ENCODE measurements at regions not wholly inside any gene's neighbourhood (a gene's known extent, or its start where the extent isn't known, plus 50 kb on each side); places are given as distances from the start of the nearest gene placed in this dataset.
"Not testable (repeated sequence)": the region's sequence is repeated elsewhere in the genome, so short reads cannot be mapped to it uniquely, and the experiment has no call there.

DNA sequence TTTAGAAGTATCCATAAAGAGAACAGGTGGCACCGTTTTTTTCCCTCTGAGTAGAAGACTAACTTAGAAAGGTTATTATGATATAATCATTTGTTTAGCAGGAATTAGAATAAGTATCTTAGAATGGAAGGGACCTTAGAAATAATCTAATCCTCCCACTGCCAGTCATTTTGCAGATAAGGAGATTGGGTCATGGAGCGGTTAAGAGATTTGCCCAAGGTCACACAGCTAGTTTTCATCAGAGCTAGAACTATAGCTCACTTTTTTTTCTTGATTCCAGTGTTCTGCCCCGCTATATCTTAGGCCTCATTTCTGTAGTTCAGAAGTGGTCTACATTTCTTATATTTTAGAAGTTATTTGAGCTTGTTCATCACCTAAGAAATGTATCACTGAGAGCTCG is 139.6 kb downstream of the PRL start:
- DNase-seq (ENCODE audit: low spot score), result no peak
- TF ChIP-seq, protein P1, sequence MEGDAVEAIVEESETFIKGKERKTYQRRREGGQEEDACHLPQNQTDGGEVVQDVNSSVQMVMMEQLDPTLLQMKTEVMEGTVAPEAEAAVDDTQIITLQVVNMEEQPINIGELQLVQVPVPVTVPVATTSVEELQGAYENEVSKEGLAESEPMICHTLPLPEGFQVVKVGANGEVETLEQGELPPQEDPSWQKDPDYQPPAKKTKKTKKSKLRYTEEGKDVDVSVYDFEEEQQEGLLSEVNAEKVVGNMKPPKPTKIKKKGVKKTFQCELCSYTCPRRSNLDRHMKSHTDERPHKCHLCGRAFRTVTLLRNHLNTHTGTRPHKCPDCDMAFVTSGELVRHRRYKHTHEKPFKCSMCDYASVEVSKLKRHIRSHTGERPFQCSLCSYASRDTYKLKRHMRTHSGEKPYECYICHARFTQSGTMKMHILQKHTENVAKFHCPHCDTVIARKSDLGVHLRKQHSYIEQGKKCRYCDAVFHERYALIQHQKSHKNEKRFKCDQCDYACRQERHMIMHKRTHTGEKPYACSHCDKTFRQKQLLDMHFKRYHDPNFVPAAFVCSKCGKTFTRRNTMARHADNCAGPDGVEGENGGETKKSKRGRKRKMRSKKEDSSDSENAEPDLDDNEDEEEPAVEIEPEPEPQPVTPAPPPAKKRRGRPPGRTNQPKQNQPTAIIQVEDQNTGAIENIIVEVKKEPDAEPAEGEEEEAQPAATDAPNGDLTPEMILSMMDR (conservative IDR thresholded peaks at IDR 0.05; ENCODE audit: low read depth), result no peak
- ChIA-PET CTCF (no interaction called here), POLR2A (ENCODE audit: low non-redundant PET) (no interaction called here)
- H3K27ac ChIP-seq, result no peak overlapping the region

GRCh38 chr6:22164236-22164635 is 132.6 kb downstream of the PRL start:
- DNase-seq (ENCODE audit: low spot score), result no peak

GRCh38 chr6:22171006-22171405 is 125.8 kb downstream of the PRL start:
- DNase-seq (ENCODE audit: low spot score); POLR2A ChIA-PET (ENCODE audit: low non-redundant PET); CTCF ChIA-PET; H3K27ac ChIP-seq: not testable (repeated sequence)

More at GRCh38 chr6:22164236-22164635, 132.6 kb downstream of the PRL start:
- CTCF ChIA-PET, result no interaction called here
- no peak overlapping the region for H3K27ac ChIP-seq
- POLR2A ChIA-PET (ENCODE audit: low non-redundant PET), result no interaction called here
- TF ChIP-seq, protein P1 (conservative IDR thresholded peaks at IDR 0.05; ENCODE audit: low read depth), result no peak

GRCh38 chr6:22171885-22172284 is 125.0 kb downstream of the PRL start:
- DNase-seq (ENCODE audit: low spot score); POLR2A ChIA-PET (ENCODE audit: low non-redundant PET); H3K27ac ChIP-seq: not testable (repeated sequence)
- CTCF ChIA-PET, result interaction anchor here (0.6 kb wide), 1 partner anchor 933 kb away, joined by 3 read pairs; no protein-coding TSS in a partner anchor

- TF ChIP-seq, protein P1 (conservative IDR thresholded peaks at IDR 0.05; ENCODE audit: low read depth), result no peak
- POLR2A ChIA-PET (ENCODE audit: low non-redundant PET), result no interaction called here
- CTCF ChIA-PET, result interaction anchor here (0.6 kb wide), 1 partner anchor 90 kb away, joined by 6 read pairs; no protein-coding TSS in a partner anchor
- DNase-seq (ENCODE audit: low spot score), result no peak
- H3K27ac ChIP-seq, result no peak overlapping the region
Observed at GRCh38 chr6:22173311-22173710, 123.5 kb downstream of the PRL start.

DNA sequence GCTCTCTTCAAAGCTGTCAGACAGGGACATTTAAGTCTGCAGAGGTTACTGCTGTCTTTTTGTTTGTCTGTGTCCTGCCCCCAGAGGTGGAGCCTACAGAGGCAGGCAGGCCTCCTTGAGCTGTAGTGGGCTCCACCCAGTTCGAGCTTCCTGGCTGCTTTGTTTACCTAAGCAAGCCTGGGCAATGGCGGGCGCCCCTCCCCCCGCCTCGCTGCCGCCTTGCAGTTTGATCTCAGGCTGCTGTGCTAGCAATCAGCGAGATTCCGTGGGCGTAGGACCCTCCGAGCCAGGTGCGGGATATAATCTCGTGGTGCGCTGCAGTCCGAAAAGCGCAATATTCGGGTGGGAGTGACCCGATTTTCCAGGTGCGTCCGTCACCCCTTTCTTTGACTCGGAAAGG is 116.6 kb downstream of the PRL start:
- POLR2A ChIA-PET (ENCODE audit: low non-redundant PET), result not testable (repeated sequence)

GRCh38 chr6:22184371-22184770 is 112.5 kb downstream of the PRL start:
- POLR2A ChIA-PET (ENCODE audit: low non-redundant PET), result no interaction called here
- TF ChIP-seq, protein P1 (conservative IDR thresholded peaks at IDR 0.05; ENCODE audit: low read depth), result no peak

More for the DNA sequence above, 116.6 kb downstream of the PRL start:
- H3K27ac ChIP-seq; DNase-seq (ENCODE audit: low spot score); CTCF ChIA-PET: not testable (repeated sequence)

DNA sequence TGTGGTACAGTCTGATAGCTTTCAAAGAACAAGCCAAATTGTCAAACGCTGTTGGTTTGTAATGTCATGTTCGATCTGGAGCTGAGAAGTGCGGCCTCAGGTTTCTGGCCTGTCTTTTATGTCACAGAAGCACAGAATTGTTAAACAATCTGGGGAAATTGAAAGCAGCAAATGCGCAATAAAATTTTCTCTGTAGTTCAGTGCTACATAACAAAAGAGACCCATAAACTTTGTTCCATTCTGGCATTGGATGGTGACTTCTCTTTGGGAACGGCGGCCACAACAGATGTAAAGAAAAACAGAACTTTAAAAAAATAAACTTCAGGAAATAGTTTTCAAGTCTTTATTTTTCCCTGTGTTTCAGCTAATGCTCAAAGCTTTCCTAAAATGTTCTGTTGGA is 106.9 kb downstream of the PRL start:
- ChIA-PET CTCF (interaction anchor here (0.6 kb wide), 1 partner anchor 148 kb away, joined by 3 read pairs; no protein-coding TSS in a partner anchor), POLR2A (ENCODE audit: low non-redundant PET) (no interaction called here)
- no peak for DNase-seq (ENCODE audit: low spot score)
- TF ChIP-seq, protein P1 (conservative IDR thresholded peaks at IDR 0.05; ENCODE audit: low read depth), result no peak
- no peak overlapping the region for H3K27ac ChIP-seq

More at GRCh38 chr6:22184371-22184770, 112.5 kb downstream of the PRL start:
- no peak overlapping the region for H3K27ac ChIP-seq
- CTCF ChIA-PET, result interaction anchor here (0.6 kb wide), 1 partner anchor 228 kb away, joined by 3 read pairs; no protein-coding TSS in a partner anchor
- no peak for DNase-seq (ENCODE audit: low spot score)

Data from RWPE1 (cell line).